NB4 (cell line): ENCODE measurements at regions not wholly inside any gene's neighbourhood (a gene's known extent, or its start where the extent isn't known, plus 50 kb on each side); places are given as distances from the start of the nearest gene placed in this dataset.
"Not testable (repeated sequence)": the region's sequence is repeated elsewhere in the genome, so short reads cannot be mapped to it uniquely, and the experiment has no call there.

Experiments used
- DNase-seq: peaks from one replicate; pipeline ENCODE4 v3.0.0; 2010; ENCODE audit warnings: low read depth
- H3K4me3 ChIP-seq: one replicate; pipeline ENCODE4 v1.5.1; 2011; ENCODE audit warnings: mild to moderate bottlenecking, low read depth, low read length, moderate library complexity
- MYC ChIP-seq: IDR thresholded peaks from 2 replicates; pipeline ENCODE4 v1.6.1; 2011; ENCODE audit warnings: low read depth, low read length
- POLR2A ChIP-seq: IDR thresholded peaks from 2 replicates; pipeline ENCODE4 v1.6.1; 2011; ENCODE audit warnings: mild to moderate bottlenecking; ENCODE audit not compliant: insufficient read length; ENCODE audit errors: extremely low read depth
- TF ChIP-seq, protein P1 (sequence below): IDR thresholded peaks from 2 replicates; pipeline ENCODE4 v1.6.1; 2011; ENCODE audit warnings: low read depth, low read length
- TF ChIP-seq, protein P2 (sequence below): IDR thresholded peaks from one replicate; pipeline ENCODE4 v1.5.1; 2012; ENCODE audit warnings: low read depth, low read length

GRCh38 chr10:53379956-53380355, 607.4 kb upstream of the MBL2 start:
- no peak for DNase-seq
- TF ChIP-seq MYC = no peak
- TF ChIP-seq, protein P1, sequence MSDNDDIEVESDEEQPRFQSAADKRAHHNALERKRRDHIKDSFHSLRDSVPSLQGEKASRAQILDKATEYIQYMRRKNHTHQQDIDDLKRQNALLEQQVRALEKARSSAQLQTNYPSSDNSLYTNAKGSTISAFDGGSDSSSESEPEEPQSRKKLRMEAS = no peak
- TF ChIP-seq, protein P2, sequence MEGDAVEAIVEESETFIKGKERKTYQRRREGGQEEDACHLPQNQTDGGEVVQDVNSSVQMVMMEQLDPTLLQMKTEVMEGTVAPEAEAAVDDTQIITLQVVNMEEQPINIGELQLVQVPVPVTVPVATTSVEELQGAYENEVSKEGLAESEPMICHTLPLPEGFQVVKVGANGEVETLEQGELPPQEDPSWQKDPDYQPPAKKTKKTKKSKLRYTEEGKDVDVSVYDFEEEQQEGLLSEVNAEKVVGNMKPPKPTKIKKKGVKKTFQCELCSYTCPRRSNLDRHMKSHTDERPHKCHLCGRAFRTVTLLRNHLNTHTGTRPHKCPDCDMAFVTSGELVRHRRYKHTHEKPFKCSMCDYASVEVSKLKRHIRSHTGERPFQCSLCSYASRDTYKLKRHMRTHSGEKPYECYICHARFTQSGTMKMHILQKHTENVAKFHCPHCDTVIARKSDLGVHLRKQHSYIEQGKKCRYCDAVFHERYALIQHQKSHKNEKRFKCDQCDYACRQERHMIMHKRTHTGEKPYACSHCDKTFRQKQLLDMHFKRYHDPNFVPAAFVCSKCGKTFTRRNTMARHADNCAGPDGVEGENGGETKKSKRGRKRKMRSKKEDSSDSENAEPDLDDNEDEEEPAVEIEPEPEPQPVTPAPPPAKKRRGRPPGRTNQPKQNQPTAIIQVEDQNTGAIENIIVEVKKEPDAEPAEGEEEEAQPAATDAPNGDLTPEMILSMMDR = no peak
- no peak for TF ChIP-seq POLR2A
- no peak overlapping the region for H3K4me3 ChIP-seq

- no peak for DNase-seq
- H3K4me3 ChIP-seq = no peak overlapping the region
- TF ChIP-seq, protein P2 = no peak
- TF ChIP-seq POLR2A = no peak
- TF ChIP-seq, protein P1 = no peak
- no peak for TF ChIP-seq MYC
Measured at GRCh38 chr10:53370347-53370746, 597.8 kb upstream of the MBL2 start.

GRCh38 chr10:53361936-53362335, 589.4 kb upstream of the MBL2 start:
- TF ChIP-seq POLR2A = no peak
- TF ChIP-seq, protein P1 = no peak
- TF ChIP-seq MYC = no peak
- TF ChIP-seq, protein P2 = no peak
- DNase-seq = no peak
- H3K4me3 ChIP-seq = no peak overlapping the region

DNA sequence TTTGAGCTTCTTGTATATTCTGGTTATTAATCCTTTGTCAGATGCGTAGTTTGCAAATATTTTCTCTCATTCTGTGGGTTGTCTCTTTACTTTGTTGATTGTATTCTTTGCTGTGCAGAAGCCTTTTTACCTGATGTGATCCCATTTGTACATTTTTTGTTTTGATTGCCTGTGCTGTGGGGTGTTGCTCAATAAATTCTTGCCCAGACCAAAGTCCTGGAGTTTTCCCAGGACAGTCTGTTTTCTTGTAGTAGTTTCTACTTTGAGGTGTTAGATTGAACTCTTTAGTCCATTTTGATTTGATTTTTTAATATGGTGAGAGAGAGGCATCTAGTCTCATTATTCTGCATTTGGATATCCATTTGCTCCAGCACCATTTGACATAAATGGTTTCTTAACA, 588.7 kb upstream of the MBL2 start:
- H3K4me3 ChIP-seq = no peak overlapping the region
- no peak for TF ChIP-seq POLR2A
- TF ChIP-seq, protein P1 = no peak
- TF ChIP-seq, protein P2 = no peak
- TF ChIP-seq MYC = no peak
- DNase-seq = no peak

DNA sequence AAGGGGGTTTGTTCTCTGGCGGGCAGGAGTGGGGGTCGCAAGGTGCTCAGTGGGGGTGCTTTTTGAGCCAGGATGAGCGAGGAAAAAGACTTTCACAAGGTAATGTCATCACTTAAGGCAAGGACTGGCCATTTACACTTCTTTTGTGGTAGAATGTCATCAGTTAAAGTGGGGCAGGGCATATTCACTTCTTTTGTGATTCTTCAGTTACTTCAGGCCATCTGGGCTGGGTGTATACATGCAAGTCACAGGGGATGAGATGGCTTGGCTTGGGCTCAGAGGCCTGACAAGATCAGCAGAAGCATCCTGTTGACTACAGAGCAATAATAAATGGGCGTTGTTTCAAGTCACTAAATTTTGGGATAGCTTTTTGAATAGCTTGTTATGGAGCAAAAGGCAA, 586.4 kb upstream of the MBL2 start:
- H3K4me3 ChIP-seq, DNase-seq: not testable (repeated sequence)

DNA sequence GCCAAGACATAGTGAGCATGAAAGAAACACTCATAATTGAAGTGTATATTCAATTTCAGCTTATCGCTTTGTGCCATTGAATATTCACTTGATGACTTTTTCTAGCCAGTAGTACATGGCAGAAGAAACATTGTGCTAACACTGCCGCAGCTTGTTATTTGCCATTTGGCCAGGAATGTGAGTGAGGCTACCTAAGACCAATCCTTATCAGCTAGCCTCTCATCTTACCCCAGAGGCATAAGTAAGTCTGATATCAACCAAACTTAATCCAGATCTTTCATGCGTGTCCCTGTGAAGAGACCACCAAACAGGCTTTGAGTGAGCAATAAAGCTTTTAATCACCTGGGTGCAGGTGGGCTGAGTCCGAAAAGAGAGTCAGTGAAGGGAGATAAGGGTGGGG, 586.0 kb upstream of the MBL2 start:
- TF ChIP-seq POLR2A (no peak), MYC (no peak)
- TF ChIP-seq, protein P2 = no peak
- TF ChIP-seq, protein P1 = no peak
- no peak for DNase-seq
- H3K4me3 ChIP-seq = no peak overlapping the region
